ENCODE measurements at regions not wholly inside any gene's neighbourhood (a gene's known extent, or its start where the extent isn't known, plus 50 kb on each side); places are given as distances from the start of the nearest gene placed in this dataset.
"Not testable (repeated sequence)": the region's sequence is repeated elsewhere in the genome, so short reads cannot be mapped to it uniquely, and the experiment has no call there.

DNA sequence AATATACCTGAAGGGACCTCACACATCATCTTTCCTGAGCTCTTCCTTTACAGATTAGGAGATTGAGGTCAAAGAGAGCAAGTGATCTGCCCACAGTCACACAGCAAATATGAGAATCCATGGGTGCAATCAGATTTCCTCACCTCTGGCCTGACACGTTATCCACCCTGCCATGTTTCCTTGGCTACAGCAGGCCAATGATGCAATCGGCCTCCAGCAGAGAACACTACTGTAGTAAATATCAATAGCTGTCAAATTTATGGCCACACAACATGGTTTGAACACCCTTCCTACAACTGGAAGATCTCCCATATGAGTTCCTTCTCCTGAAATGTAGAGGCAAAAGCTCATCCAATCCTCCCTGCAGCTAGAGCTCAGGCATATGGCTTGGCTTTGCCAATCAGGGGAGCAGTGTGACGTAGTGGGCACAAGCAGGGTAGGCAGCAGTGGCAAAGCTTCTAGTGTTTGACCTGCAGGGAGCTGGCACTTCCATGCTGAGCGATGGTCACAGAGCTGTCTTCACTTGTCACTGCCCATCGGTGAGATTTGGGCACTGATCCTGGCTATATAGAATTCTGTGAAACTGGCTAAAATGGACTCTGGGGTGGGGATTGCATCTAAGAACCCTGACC, 271.3 kb downstream of the TJP1 start:
- DNase-seq: no peak

DNA sequence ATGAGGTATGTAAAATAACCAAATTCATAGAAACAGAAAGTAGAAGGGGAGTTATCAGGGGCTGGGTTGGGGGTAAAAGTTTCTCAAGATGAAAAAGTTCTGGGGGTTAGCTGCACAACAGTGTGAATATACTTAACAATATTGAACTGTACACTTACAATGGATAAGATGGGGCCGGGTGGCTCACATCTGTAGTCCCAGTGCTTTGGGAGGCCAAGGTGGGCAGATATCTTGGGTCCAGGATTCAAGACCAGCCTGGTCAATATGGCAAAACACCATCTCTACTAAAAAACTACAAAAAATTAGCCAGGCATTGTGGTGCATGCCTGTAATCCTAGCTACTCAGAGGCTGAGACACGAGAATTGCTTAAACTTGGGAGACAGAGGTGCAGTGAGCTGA, 274.3 kb downstream of the TJP1 start:
- DNase-seq: no peak

DNA sequence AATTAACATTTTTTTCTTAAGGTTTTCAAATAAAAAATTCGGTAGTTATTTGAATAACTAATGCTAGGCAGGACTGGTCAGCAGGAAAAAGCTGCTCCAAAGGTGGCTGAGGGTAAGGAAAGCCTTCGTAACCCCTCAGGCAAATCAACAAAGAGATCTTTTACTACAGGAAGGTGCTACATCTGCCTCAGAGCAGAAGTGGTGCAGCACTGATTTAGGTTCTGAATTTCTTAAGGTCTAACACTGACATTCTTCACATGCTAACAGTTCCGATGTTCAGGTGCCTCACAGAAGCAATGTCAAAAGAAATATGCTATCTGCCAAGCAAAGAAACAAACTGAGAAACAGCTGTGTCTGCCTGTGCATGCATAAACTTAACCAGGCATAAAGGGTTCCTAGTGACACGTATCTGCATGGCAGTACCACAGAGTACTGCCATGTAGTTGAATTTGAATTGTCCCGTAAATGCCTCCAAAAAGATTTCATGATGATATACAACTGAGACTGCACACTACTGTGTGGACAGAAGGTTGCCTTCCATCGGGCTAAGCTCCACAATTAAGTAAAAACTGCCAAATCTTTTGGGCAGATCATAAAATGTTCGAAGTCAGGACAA, 275.0 kb upstream of the NSMCE3 start:
- no peak for DNase-seq

DNA sequence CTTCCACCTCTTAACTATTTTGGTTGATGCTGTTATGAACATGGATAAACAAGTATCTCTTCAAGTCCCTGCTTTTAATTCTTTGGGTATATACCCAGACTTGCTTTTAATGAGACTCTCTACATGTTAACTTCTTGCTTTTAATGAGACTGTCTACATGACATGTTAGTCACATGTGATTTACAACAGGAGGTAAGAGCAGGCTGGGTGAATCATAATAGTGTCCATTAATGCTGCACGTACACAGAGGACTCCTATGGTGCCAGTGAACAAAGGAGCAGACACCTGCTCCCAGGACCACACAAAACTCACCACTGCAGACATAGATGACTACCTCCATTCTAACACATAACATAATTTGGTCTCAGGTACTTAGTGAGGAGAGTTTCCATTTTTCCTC, 273.4 kb upstream of the NSMCE3 start:
- DNase-seq: no peak

DNA sequence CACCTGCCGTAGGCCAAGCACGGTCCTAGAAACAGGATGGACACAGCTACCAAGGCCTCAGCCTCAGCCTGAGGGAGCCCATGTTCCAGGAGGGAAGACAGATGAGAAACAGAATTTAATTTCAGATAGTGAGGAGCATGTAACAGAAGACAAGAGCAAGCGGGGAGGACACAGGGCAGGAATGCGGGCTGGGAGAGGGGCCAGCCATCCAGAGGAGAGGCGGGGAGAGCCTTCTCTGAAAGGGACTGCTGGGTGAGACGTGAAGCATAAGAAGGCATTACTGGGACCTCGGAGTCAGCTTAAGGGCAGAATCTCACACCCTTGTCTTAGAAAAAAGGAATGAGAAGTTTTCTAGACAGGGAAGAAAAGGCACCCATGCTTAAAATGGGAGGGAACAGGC, 271.7 kb upstream of the NSMCE3 start:
- DNase-seq: no peak

DNA sequence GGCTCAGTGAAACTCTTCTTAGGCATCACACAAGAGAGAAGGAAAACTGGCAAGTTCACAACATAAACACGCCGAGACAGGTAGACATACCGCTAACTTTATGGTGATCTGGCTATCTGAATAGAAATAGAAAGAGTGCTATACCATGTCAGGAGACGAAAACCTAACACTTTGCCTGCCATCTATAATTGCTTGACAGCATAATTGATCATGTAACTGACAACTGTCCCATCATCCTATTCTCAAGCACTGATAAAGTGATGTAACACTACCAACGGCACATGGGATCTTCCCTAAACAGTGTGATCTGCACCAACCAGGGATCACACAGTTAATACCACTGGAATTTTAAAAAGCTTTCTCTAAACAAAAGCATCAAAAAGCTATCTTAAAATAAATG, 270.9 kb upstream of the NSMCE3 start:
- DNase-seq: no peak

DNA sequence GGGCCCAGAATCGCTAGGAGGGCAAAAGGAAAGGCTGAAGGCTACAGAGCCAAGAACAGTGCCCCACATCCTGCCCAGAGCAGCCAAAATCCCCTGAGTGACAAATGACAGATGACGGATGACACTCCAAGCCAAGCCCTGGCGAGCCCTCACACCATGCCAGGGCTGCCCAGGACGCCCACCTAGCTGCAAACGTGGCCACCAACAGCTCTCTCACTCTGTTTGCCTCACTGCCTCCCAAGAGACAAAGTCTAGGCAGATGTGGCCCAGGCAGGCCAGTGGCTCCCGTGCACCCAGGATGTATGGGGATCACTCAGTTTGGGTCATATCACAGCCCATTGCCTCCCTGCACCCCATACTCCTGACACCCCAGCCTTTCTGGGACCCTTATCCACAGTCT, 270.1 kb upstream of the NSMCE3 start:
- no peak for DNase-seq

DNA sequence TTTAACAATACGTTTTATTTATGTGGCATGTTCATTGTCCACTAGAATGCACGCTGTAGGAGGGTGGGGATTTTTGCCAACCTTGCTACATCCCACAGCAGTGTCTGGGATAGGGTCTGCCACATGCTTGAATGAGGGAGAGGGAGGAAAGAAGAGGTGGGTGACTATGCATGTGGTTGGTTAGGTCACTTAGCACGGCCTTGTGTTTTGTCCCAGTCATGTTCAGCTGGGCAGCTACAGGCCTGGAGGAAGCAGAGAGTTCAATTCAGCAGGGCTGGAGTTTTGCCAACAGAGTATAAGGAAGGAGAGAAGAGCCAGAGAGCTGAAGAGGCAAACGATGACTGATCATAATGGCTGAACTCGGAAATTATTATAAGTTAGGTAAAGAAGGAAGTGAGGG, 268.4 kb upstream of the NSMCE3 start:
- DNase-seq: no peak

DNA sequence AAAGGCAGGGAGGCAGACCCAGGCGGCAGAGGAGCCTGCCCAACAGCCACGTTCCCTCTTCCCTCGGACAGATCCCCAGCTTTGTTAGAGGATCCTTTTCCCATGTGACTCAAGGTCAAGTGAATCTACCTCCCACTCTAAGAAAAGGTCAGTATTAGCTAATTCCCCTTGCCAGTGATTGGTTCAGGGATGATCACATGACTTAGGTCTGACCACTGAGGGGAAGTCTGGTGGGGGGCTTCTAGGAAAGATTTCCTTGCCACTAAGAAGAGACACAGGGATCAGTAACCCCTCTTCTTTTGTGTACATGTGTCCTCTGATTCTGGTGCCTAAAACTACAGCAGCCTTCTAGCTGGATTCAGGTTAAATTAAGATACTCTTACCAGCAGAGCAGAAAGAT, 266.3 kb upstream of the NSMCE3 start:
- no peak for DNase-seq

DNA sequence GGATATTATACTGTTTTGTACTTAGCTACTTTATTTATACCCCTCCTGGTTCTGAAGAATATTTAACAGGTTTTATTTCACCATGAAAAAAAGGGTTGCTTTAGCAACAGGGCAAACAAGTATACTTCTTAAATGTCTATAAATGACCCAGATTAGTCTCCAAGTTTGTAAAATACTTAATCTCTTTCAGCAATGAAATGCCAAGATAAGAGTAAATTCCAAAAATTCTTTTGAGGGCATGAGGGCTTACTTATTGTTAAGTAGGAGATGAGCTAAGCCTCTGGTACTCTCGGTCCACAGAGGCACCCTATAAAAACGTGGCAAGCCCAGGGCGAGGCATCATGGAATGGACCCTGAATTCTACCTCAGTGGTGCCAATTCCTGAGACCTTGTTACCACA, 264.8 kb upstream of the NSMCE3 start:
- no peak for DNase-seq

DNA sequence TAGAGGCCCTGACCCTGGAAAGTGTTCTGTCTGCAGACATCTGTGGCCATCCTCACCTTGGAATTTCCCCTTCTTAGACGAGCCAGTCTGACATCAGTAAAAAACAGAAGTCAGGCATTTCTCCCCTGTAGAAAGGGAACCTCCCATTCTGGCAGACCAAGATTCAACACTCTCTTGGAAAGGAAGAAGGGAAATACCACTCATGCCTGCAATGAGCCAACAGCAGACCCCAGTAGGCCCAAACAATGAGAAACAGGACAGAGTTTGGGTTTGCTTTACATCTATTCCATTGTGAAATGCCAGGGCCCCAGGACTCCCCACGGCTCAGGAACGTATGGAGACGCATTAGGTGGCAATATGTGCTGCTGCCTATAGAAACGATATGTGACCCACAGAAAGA, 264.0 kb upstream of the NSMCE3 start:
- DNase-seq: no peak

DNA sequence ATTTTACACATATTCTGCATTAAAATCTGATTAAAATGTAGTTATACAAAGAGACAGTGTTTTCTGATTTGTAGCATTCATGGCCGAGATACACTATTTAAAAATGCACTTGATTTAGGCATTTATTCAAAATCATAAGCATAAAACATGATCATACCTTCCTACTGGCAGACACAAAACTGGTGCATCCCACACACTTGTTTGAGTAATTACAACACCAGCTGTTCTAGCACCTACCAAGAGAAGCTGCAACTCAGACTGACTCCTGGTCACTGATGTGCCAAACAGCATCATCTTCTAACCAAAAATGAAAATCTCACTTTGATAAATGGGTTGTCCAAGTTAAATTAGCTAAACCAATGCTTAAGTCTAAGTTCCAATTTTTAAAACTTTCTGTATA, 262.7 kb upstream of the NSMCE3 start:
- DNase-seq: no peak

DNA sequence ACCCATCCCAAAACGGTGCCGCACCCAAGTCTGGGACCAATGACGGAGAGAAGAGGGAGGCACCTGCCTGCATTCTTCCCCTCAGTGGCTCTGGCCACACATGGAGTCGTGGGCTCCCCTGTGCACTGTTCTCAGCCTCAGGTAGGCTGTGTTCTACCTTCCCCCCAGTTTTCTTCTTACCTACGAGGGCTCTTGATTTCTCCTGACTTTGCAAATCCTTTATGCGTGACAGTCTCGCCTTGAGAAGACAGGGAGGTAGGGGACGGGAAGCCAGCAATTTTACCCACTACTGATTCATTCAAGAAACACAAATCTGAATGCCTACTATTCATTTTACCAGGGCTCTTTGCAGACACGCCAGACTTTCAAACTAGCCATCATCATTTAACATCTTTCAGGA, 261.3 kb upstream of the NSMCE3 start:
- no peak for DNase-seq

DNA sequence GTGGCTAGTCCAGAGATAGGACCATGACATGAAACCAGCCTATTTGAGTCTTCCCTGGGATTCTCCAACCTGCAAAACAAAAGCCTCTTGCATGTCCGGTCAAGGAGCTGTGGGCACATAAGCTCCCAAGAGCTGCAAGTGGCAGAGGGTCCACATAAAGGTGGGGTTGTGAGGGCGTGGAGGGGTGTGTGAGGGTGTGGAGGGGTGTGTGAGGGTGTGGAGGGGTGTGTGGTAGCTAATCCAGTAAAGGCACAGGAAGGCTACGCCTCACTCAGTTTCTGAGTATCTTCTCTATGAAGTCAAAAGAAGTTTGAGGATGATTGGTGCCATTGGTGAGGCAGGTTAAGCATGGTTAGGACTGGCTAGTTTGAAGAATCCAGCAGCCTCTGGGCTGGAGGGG, 259.4 kb upstream of the NSMCE3 start:
- no peak for DNase-seq

DNA sequence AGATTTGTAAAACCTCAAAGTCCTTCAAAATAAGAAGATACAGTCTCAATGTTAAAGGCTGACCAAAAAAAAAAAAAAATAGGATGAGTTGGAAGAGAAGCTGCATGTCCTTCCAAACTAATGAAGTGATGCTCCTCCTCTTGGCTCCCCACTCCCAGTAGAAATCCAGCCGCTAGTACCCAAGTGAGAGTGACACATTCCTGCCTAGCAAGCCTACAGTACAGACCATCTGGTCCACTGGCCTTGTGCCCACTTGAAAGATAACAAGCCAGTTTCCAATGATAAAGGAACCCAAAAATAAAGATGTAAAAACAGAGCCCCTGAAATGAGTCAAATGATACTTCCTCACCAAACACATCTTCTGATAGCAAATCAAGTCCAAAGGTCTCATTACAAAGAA, 258.7 kb upstream of the NSMCE3 start:
- DNase-seq: no peak

DNA sequence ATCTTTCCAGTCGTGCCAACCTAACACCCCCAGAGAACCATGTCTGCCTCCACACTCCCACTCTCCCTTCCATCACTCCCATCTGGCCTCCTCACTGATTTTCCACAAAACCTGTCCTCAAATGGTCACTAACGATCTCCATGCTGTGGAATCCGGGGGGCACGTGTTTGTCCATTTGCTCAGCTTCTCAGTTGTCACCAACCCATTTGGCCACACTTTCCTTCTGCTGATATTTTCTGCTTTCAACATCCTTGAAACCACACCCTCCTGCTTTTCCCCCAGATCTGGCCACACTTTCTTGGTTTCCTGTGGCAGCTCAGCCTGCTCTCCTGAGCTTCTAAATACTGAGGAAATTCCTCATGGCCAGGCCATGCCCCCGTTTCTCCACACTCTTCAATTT, 257.2 kb upstream of the NSMCE3 start:
- DNase-seq: no peak

DNA sequence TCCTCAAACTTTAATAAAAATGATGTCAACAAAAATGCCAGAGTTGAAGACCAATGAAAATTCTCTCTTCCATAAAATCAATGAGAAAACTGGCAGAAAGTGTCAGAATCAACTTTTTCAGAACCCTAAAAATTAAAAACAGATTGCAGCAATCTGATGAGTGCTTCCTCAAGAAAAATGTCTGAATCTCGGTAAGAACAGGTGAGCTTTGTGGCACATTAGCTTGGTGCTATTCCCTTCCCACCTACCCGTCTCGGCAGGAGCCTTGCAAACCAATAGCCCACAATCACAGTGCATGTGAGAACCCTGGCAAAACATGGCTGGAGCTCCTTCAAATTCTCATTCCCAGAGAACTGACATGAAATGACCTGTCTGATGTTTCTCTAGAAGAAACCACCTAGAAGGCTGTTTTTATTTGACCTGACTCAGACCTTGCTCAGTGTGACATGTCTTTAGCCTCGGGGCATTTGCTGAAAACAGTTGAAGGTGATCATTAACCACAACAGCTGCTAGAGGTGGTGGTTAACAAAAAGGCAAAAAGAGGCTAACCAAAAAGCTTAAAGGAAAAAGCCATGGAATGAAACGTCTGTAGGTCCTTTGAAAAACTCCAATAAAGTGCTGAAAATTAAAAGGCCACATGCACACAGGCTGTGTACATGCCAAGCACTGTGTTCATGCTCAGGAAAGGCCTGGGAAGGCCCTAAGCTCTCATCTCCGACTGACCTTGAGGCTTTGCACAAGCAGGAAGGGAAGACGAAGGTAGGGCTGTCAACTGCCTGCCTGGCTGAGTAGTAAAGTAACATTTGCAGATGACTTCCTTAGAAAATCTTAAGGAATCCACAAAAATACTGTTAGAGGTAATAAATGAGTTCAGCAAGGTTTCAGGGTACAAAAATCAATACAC, 253.0 kb upstream of the NSMCE3 start:
- DNase-seq: no peak

DNA sequence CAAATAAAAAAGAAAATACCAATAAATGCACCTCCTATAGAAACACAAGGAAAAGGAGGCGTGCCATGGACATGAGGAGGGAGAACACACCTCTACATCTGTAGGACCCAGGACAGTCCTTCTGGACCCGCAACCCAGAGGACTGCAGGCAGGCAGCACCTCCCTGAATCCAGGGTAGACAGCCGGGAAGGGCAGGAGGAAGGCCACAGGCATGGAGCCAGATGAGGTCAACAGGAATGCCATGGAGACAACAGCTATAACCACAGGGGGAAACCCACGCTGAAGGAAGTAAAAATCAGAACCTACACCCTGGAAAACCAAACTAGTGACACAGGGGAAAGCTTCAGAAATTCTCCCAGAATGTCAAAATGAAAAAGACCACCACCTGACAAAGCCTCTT, 248.8 kb upstream of the NSMCE3 start:
- DNase-seq: no peak

DNA sequence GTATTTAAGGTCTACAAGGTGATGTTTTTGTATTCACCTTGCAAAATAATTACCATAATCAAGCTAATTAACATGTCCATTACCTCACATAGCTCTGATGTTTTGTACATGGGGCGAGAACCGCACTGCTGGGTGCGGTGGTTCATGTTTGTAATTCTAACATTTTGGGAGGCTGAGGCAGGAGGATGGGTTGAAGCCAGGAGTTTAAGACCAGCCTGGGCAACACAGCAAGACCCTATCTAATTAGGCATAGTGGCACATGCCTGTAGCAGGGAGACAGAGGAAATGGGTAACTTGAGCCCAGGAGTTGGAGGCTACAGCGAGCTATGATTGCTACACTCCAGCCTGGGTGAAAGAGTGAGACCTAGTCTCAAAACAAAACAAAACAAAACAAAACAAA, 248.2 kb upstream of the NSMCE3 start:
- no peak for DNase-seq

DNA sequence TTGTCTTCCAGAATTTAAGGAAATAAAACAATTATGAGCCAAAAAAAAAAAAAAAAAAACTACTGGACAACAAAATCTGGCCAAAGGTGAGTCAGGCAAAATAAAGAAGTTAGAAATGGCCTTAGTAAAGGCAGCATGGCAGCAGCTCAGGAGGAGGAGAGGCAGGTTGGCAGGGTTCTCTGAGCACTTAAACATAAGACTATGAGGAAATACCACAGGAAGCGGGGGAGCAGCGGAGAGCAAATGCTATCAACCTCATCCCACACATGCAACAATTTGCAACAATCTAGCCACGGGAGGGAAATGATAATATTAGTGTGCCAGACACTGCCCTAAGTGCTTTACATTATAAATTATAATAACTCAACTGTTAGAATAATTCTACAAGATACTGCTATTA, 247.3 kb upstream of the NSMCE3 start:
- DNase-seq: no peak

DNA sequence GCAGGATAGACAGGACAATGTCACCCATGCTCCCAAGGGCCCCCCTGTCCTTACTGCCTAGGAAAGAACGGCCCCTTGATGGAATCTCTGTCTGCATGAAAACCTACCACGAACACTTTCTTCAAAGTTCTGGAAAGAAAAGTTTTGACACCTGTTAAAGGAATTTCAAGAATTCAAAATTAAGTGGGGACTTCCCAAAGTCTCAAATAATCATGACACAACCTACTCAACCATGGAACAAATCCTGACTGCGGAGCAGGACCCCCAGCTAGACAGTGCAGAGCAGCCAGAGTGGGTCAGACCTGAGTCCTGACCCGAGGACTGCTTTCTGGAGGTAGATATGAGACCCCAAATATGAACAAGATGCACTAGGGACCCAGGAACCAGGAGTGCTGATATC, 245.3 kb upstream of the NSMCE3 start:
- no peak for DNase-seq

DNA sequence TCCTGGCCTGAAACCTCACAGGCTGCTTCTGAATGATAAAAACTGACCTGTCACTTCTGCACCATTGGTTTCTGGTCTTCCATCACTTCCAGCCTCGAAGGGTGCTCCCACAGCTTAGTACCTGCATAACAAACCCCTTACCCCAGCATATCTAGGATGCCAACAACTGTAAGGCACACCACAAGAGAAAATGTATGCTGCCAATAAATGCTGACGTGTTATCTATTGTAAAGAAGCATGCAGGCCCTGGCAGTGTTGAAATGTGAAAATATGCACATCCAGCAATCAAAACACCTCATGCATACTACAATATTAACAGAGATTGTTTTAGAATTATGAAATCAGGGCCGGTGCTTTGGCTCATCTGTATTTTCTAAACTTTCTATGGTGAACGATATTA, 242.0 kb upstream of the NSMCE3 start:
- DNase-seq: no peak

DNA sequence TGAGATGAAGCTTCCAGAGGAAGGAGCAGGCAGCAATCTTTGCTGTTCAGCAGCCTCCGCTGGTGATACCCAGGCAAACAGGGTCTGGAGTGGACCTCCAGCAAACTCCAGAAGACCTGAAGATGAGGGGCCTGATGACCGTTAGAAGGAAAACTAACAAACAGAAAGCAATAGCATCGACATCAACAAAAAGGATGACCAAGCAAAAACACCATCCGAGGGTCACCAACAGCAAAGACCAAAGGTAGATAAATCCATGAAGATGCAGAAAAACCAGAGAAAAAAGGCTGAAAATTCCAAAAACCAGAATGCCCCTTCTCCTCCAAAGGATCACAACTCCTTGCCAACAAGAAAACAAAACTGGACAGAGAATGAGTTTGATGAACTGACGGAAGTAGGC, 235.9 kb upstream of the NSMCE3 start:
- DNase-seq: not testable (repeated sequence)

DNA sequence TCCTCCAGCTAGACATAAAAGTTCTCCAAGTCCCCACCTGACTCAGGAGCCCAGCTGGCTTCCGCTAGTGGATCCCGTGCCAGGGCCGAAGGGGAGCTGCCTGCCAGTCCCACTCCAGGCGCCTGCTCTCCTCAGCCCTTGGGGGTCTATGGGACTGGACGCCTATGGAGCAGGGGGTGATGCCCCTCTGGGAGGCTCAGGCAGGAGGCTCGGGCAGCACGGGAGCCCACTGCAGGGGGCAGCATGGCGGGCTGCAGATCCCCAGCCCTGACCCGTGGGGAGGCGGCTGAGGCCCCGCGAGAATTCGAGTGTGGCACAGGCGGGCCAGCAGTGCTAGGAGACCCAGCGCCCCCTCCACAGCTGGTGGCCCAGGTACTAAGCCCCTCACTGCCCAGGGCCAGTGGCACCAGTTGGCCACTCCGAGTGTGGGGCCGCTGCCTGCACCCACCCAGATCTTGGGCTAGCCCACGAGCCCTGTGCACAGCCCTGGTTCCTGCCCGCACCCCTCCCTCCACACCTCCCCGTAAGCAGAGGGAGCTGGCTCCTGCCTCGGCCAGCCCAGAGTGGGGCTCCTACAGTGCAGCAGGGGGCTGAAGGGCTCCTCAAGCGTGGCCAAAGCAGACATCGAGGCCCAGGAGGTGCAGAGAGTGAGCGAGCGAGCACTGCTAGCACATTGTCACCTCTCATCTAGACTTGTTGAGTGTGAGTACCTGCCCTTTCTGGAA, 221.3 kb upstream of the NSMCE3 start:
- no peak for DNase-seq
